Mucosa of rectum (tissue), 2 donors: ENCODE measurements at regions not wholly inside any gene's neighbourhood (a gene's known extent, or its start where the extent isn't known, plus 50 kb on each side); places are given as distances from the start of the nearest gene placed in this dataset.

ENCODE experiments used
- H3K27ac ChIP-seq, 2 donors: one replicate each; pipeline ENCODE4 v1.7.0; 2013; ENCODE audit warnings: inconsistent platforms in 2 of 2, low read depth in 2 of 2, low read length in 2 of 2
- H3K27me3 ChIP-seq, 2 donors: one replicate each; pipeline ENCODE4 v1.7.0; 2013; ENCODE audit warnings: low read length in 2 of 2; ENCODE audit not compliant: control insufficient read depth in 2 of 2, insufficient read depth in 2 of 2
- H3K36me3 ChIP-seq, 2 donors: one replicate each; pipeline ENCODE4 v1.7.0; 2013; ENCODE audit warnings: low read length in 2 of 2; ENCODE audit not compliant: control insufficient read depth in 2 of 2, insufficient read depth in 2 of 2
- H3K4me1 ChIP-seq, 2 donors: one replicate each; pipeline ENCODE4 v1.7.0; 2013; ENCODE audit warnings: low read length in 2 of 2, mild to moderate bottlenecking in 1 of 2; ENCODE audit not compliant: control insufficient read depth in 2 of 2, insufficient read depth in 2 of 2
- H3K4me3 ChIP-seq, 2 donors: one replicate each; pipeline ENCODE4 v1.7.0; 2013; ENCODE audit warnings: low read length in 2 of 2
- H3K9ac ChIP-seq, 2 donors: one replicate each; pipeline ENCODE4 v1.7.0; 2013; ENCODE audit warnings: low read length in 2 of 2, low read depth in 1 of 2, mild to moderate bottlenecking in 1 of 2
- H3K9me3 ChIP-seq, 2 donors: one replicate each; pipeline ENCODE4 v1.7.0; 2013; ENCODE audit warnings: low read length in 2 of 2; ENCODE audit not compliant: control insufficient read depth in 2 of 2
- donor health status: healthy.
- donor health status: Normal muscosa, but diverticular disease.

GRCh38 chr12:58174316-58174715 lies 232.9 kb downstream of the ATP23 start:
- Histone ChIP-seq H3K4me3 (no peak overlapping the region), H3K9me3 (no peaks in the 10 kb centered on the region), H3K36me3 (no peaks in the 10 kb centered on the region), H3K27me3 (no peaks in the 10 kb centered on the region), H3K4me1 (peaks cover 0 to 3% of the 10 kb centered on the region in 2 donors), H3K27ac (no peak overlapping the region), H3K9ac (no peak overlapping the region)

GRCh38 chr12:58176296-58176869 lies 235.0 kb downstream of the ATP23 start:
- Histone ChIP-seq H3K27me3 (no peaks in the 10 kb centered on the region), H3K4me3 (no peak overlapping the region), H3K27ac (no peak overlapping the region), H3K9me3 (no peaks in the 10 kb centered on the region), H3K36me3 (no peaks in the 10 kb centered on the region), H3K4me1 (peaks cover 0 to 3% of the 10 kb centered on the region in 2 donors), H3K9ac (no peak overlapping the region)

- H3K9ac ChIP-seq: no peak overlapping the region
- H3K9me3 ChIP-seq: no peaks in the 10 kb centered on the region
- no peak overlapping the region for H3K4me3 ChIP-seq
- no peak overlapping the region for H3K27ac ChIP-seq
- no peaks in the 10 kb centered on the region for H3K27me3 ChIP-seq
- H3K36me3 ChIP-seq: no peaks in the 10 kb centered on the region
- H3K4me1 ChIP-seq: no peaks in the 10 kb centered on the region
Observed at GRCh38 chr12:58177366-58177765, 236.0 kb downstream of the ATP23 start.

GRCh38 chr12:58184212-58184611 lies 242.8 kb downstream of the ATP23 start:
- no peak overlapping the region for H3K9ac ChIP-seq
- H3K4me3 ChIP-seq: no peak overlapping the region
- H3K36me3 ChIP-seq: no peaks in the 10 kb centered on the region
- no peak overlapping the region for H3K27ac ChIP-seq
- H3K27me3 ChIP-seq: no peaks in the 10 kb centered on the region
- no peaks in the 10 kb centered on the region for H3K4me1 ChIP-seq
- no peaks in the 10 kb centered on the region for H3K9me3 ChIP-seq

- no peak overlapping the region for H3K4me3 ChIP-seq
- H3K9me3 ChIP-seq: no peaks in the 10 kb centered on the region
- no peak overlapping the region for H3K27ac ChIP-seq
- no peaks in the 10 kb centered on the region for H3K4me1 ChIP-seq
- H3K9ac ChIP-seq: no peak overlapping the region
- H3K27me3 ChIP-seq: no peaks in the 10 kb centered on the region
- no peaks in the 10 kb centered on the region for H3K36me3 ChIP-seq
Observed at GRCh38 chr12:58186401-58186800, 245.0 kb downstream of the ATP23 start.

- no peaks in the 10 kb centered on the region for H3K36me3 ChIP-seq
- no peaks in the 10 kb centered on the region for H3K4me1 ChIP-seq
- no peak overlapping the region for H3K27ac ChIP-seq
- no peaks in the 10 kb centered on the region for H3K27me3 ChIP-seq
- H3K9ac ChIP-seq: no peak overlapping the region
- H3K4me3 ChIP-seq: no peak overlapping the region
- no peaks in the 10 kb centered on the region for H3K9me3 ChIP-seq
Observed at GRCh38 chr12:58186914-58187313, 245.5 kb downstream of the ATP23 start.

- no peak overlapping the region for H3K4me3 ChIP-seq
- no peak overlapping the region for H3K9ac ChIP-seq
- H3K4me1 ChIP-seq: no peaks in the 10 kb centered on the region
- H3K27ac ChIP-seq: no peak overlapping the region
- H3K36me3 ChIP-seq: no peaks in the 10 kb centered on the region
- no peaks in the 10 kb centered on the region for H3K27me3 ChIP-seq
- H3K9me3 ChIP-seq: no peaks in the 10 kb centered on the region
Observed at GRCh38 chr12:58189030-58189429, 247.7 kb downstream of the ATP23 start.

- Histone ChIP-seq H3K4me1 (no peaks in the 10 kb centered on the region), H3K27me3 (no peaks in the 10 kb centered on the region), H3K9ac (no peak overlapping the region), H3K27ac (no peak overlapping the region), H3K36me3 (no peaks in the 10 kb centered on the region), H3K4me3 (no peak overlapping the region), H3K9me3 (no peaks in the 10 kb centered on the region)
Observed at GRCh38 chr12:58189893-58190292, 248.5 kb downstream of the ATP23 start.

GRCh38 chr12:58190618-58191017 lies 249.3 kb downstream of the ATP23 start:
- Histone ChIP-seq H3K9me3 (no peaks in the 10 kb centered on the region), H3K27me3 (no peaks in the 10 kb centered on the region), H3K36me3 (no peaks in the 10 kb centered on the region), H3K27ac (no peak overlapping the region), H3K4me1 (no peaks in the 10 kb centered on the region), H3K9ac (no peak overlapping the region), H3K4me3 (no peak overlapping the region)

GRCh38 chr12:58196971-58197370 lies 255.6 kb downstream of the ATP23 start:
- no peaks in the 10 kb centered on the region for H3K36me3 ChIP-seq
- H3K27ac ChIP-seq: no peak overlapping the region
- no peak overlapping the region for H3K9ac ChIP-seq
- no peaks in the 10 kb centered on the region for H3K4me1 ChIP-seq
- no peak overlapping the region for H3K4me3 ChIP-seq
- no peaks in the 10 kb centered on the region for H3K9me3 ChIP-seq
- no peaks in the 10 kb centered on the region for H3K27me3 ChIP-seq
